Ascending aorta (tissue), 2 donors: ENCODE measurements at regions not wholly inside any gene's neighbourhood (a gene's known extent, or its start where the extent isn't known, plus 50 kb on each side); places are given as distances from the start of the nearest gene placed in this dataset.
"Not testable (repeated sequence)": the region's sequence is repeated elsewhere in the genome, so short reads cannot be mapped to it uniquely, and the experiment has no call there.

Experiments
- DNase-seq, 2 donors: peaks; one replicate each; pipeline ENCODE4 v3.0.0-alpha.2; 2019; ENCODE audit warnings: low spot score in 2 of 2
- H3K27ac ChIP-seq, 2 donors: fragments of 200-600 bp; sonication (generic); one replicate each; pipeline ENCODE4 v1.5.1; 2016 to 2017; ENCODE audit warnings: mild to moderate bottlenecking in 1 of 2
- H3K27me3 ChIP-seq: fragments of 200-600 bp; sonication (generic); one replicate; pipeline ENCODE4 v1.5.1; 2017
- H3K36me3 ChIP-seq, 2 donors: fragments of 200-600 bp; sonication (generic); one replicate each; pipeline ENCODE4 v1.5.1; 2016
- H3K4me1 ChIP-seq, 2 donors: fragments of 200-600 bp; sonication (generic); one replicate each; pipeline ENCODE4 v1.5.1; 2016 to 2017; ENCODE audit warnings: mild to moderate bottlenecking in 1 of 2
- H3K4me3 ChIP-seq, 2 donors: fragments of 200-600 bp; sonication (generic); one replicate each; pipeline ENCODE4 v1.5.1; 2016 to 2017; ENCODE audit warnings: mild to moderate bottlenecking in 1 of 2
- H3K9me3 ChIP-seq, 2 donors: fragments of 200-600 bp; sonication (generic); one replicate each; pipeline ENCODE4 v1.5.1; 2016
- CTCF ChIP-seq, 3 experiments: fragments of 200-600 bp in 2 of 3; fragments of 450-650 bp in 1 of 3; sonication (generic) in 2 of 3; IDR thresholded peaks; one replicate each; pipeline ENCODE4 v1.5.1; 2016 to 2019; ENCODE audit warnings: antibody characterized with exemption in 3 of 3, mild to moderate bottlenecking in 1 of 3, moderate library complexity in 1 of 3
- intact Hi-C: fragments of 100-400 bp; cut with DNase I; formaldehyde crosslinking; loops from one replicate; pipeline ENCODE4 v1.15.1; 2023

- intact Hi-C loops = no loop called here
- H3K27me3 ChIP-seq = no peaks in the 10 kb centered on the region
- no peak for DNase-seq
- H3K36me3 ChIP-seq = no peaks in the 10 kb centered on the region
- H3K27ac ChIP-seq = no peak overlapping the region
- H3K4me3 ChIP-seq = no peak overlapping the region
- H3K9me3 ChIP-seq = no peaks in the 10 kb centered on the region
- no peaks in the 10 kb centered on the region for H3K4me1 ChIP-seq
- TF ChIP-seq CTCF (IDR thresholded peaks at IDR 0.05) = no peak
These were observed 577.1 kb upstream of the PRR20A start for GRCh38 chr13:56563663-56564062.

GRCh38 chr13:56586976-56587375, 553.7 kb upstream of the PRR20A start:
- Histone ChIP-seq H3K27ac (no peak overlapping the region), H3K4me1 (no peaks in the 10 kb centered on the region), H3K36me3 (no peaks in the 10 kb centered on the region), H3K4me3 (no peak overlapping the region), H3K27me3 (no peaks in the 10 kb centered on the region), H3K9me3 (no peaks in the 10 kb centered on the region)
- intact Hi-C loops = no loop called here
- no peak for TF ChIP-seq CTCF (IDR thresholded peaks at IDR 0.05)
- no peak for DNase-seq

- Histone ChIP-seq H3K27me3 (no peaks in the 10 kb centered on the region), H3K27ac (no peak overlapping the region), H3K9me3 (no peaks in the 10 kb centered on the region), H3K36me3 (no peaks in the 10 kb centered on the region), H3K4me3 (no peak overlapping the region), H3K4me1 (no peaks in the 10 kb centered on the region)
- no peak for TF ChIP-seq CTCF (IDR thresholded peaks at IDR 0.05)
- DNase-seq = no peak
- intact Hi-C loops = no loop called here
These were observed 525.1 kb upstream of the PRR20A start for GRCh38 chr13:56615572-56615971.

GRCh38 chr13:56622840-56623239, 517.9 kb upstream of the PRR20A start:
- H3K27me3 ChIP-seq = no peaks in the 10 kb centered on the region
- no peak for TF ChIP-seq CTCF (IDR thresholded peaks at IDR 0.05)
- H3K36me3 ChIP-seq = no peaks in the 10 kb centered on the region
- intact Hi-C loops = no loop called here
- no peak overlapping the region for H3K4me3 ChIP-seq
- H3K27ac ChIP-seq = no peak overlapping the region
- H3K4me1 ChIP-seq = no peaks in the 10 kb centered on the region
- no peak for DNase-seq
- peaks cover 5 to 6% of the 10 kb centered on the region in 2 donors for H3K9me3 ChIP-seq

- DNase-seq, H3K36me3 ChIP-seq, H3K9me3 ChIP-seq, intact Hi-C loops, H3K27me3 ChIP-seq, H3K27ac ChIP-seq, H3K4me1 ChIP-seq, H3K4me3 ChIP-seq: not testable (repeated sequence)
These were observed 511.8 kb upstream of the PRR20A start for GRCh38 chr13:56628886-56629285.

GRCh38 chr13:56631060-56631459, 509.7 kb upstream of the PRR20A start:
- H3K27me3 ChIP-seq, H3K36me3 ChIP-seq, H3K9me3 ChIP-seq, DNase-seq, H3K4me3 ChIP-seq, intact Hi-C loops, H3K27ac ChIP-seq, H3K4me1 ChIP-seq: not testable (repeated sequence)

- H3K4me1 ChIP-seq = no peaks in the 10 kb centered on the region
- no peak for DNase-seq
- H3K4me3 ChIP-seq = no peak overlapping the region
- no peak overlapping the region for H3K27ac ChIP-seq
- intact Hi-C loops = no loop called here
- no peaks in the 10 kb centered on the region for H3K27me3 ChIP-seq
- H3K36me3 ChIP-seq = no peaks in the 10 kb centered on the region
- no peaks in the 10 kb centered on the region for H3K9me3 ChIP-seq
- TF ChIP-seq CTCF (IDR thresholded peaks at IDR 0.05) = no peak
These were observed 487.7 kb upstream of the PRR20A start for GRCh38 chr13:56653043-56653442.
